ENCODE measurements at regions not wholly inside any gene's neighbourhood (a gene's known extent, or its start where the extent isn't known, plus 50 kb on each side); places are given as distances from the start of the nearest gene placed in this dataset.

- no peak for TF ChIP-seq POLR2A (IDR thresholded peaks at IDR 0.05)
- no peak for TF ChIP-seq CTCF (IDR thresholded peaks at IDR 0.05)
These were observed 1579.2 kb upstream of the ACVR2A start for GRCh38 chr2:146265656-146266055.
